ENCODE measurements at regions not wholly inside any gene's neighbourhood (a gene's known extent, or its start where the extent isn't known, plus 50 kb on each side); places are given as distances from the start of the nearest gene placed in this dataset.

DNA sequence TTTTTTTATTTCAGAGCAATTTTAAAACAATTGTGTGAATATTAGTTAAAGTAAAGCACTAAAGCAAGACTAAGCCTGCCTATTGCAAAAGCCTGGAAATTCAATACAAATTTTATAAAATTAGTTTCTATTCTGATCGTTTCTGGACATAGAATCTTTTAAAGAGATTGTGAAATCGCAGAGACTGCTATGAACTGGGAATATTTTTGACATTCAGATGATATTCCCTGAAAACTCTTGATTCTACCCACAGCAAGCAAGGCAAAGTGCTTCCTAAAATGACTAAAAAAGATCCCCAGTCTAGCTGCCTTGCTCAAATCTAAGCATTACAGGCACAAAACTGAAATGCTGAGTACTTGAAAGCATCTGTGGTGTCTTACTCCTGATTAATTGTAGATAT lies 187.6 kb upstream of the CEP162 start:
- no peak for DNase-seq

DNA sequence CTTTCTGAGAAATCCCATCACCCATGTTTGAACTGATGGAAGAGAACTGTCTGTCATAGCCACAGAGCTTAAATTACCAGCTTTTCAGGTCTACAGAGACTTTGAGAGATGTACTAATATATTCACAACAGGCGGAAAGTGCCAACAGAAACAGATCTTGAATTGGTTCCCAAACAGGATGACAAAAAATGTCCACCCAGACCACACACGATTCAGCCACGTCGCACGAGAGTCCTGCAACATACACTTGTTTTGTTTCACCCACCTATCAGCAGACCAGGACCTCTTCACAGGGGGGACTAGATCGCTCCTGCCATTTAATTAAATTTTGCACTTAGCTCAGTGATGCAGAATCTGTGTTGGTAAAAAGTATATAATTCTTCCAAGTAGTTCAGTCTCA lies 187.1 kb upstream of the CEP162 start:
- DNase-seq = no peak

GRCh38 chr6:84411060-84411629 lies 183.7 kb upstream of the CEP162 start:
- no peak for DNase-seq

- DNase-seq = no peak
Observed at GRCh38 chr6:84409911-84410310, 182.5 kb upstream of the CEP162 start.

DNA sequence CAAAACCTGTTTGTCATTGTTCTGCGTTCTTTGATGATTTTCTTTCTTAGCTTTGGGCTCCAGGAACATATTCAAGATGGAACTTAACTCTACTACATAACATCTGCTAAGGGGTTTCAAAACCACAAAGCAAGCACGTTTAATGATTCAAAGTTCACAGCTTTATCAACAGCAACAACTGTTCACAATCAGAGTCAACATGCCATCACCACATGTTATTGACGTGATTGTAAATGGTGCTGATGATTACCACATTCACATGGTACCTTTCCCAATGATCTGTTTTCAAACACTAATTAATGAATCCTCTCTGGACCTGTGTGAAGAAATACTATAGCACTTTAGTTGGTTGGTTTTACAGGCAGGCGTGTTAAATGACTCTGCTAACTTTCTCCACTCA lies 180.6 kb upstream of the CEP162 start:
- no peak for DNase-seq

GRCh38 chr6:84403545-84403944 lies 176.1 kb upstream of the CEP162 start:
- DNase-seq = no peak

DNA sequence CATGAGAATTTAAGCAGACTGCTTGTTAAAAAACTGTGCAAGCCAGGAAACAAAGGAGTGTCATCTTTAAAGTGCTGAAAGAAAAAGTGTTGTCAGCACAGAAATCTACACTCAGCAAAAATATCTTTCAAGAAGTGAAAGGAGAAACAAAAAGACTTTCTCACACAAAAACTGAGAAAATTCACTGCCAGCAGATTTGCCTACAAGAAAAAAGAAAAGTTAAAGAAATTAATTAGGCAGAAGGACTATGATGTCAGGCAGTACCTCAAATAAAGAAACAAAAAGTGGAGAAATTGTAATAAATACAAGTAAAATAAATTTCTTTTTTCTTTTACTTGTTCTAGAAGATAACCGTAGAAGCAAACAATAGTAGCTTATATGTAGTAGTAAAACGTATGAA lies 171.6 kb upstream of the CEP162 start:
- DNase-seq = no peak

- no peak for DNase-seq
Observed at GRCh38 chr6:84392261-84392660, 164.8 kb upstream of the CEP162 start.

DNA sequence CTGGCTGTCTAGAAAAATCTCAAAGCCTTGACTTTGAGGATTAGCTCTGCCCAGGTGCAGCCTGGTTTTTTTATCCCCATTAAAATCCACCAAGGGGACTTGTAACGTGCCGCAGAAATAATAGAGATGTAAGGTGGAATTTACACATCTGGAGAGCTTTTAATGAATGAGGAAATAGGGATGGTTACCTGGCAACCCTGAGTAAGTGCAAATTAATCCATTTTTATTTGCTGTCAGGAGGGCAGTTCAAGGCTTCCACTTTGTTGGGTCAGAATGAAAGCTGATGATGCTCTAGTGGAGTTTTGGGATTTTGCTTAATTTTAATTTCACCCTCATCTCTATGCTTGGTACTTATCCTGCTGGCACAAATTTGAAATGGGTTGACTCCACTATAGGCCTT lies 163.4 kb upstream of the CEP162 start:
- DNase-seq = no peak

- DNase-seq = no peak
Observed at GRCh38 chr6:84390334-84390733, 162.9 kb upstream of the CEP162 start.

DNA sequence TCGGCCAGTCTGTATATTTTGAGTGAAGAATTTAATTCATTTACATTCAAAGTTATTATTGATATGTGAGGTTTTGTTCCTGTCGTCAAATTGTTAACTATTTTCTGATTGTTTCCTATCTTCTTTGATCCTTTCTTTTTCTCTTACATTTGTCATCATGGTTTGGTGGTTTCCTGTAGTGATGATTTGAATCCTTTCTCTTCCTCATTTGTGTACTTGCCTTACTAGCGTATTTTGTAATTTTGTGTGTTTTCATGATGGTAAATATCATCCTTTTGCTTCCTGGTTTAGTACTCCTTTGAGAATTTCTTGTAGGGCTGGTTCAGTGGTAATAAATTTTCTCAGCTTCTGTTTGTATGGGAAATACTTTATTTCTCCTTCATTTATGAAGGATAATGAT lies 151.7 kb upstream of the CEP162 start:
- DNase-seq = no peak

GRCh38 chr6:84372290-84372689 lies 144.8 kb upstream of the CEP162 start:
- DNase-seq = no peak

DNA sequence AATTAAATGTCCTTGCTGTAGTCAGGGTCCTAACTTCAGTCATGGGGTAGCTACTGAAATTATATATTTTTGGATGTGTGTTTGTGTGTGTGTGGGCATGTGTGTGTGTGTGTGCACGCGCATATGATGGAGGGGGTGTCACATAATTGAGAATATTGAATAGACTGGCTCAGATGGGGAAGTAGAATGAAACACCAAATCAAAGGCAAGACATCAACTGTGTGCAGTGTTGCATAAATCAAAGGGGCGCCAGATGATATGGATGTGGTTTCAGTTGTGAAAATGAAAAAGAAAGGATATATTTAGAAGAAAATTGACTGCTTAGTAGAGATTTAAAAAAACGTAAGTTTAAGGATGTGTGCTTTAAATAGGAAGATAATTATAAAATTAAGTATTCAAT lies 144.2 kb upstream of the CEP162 start:
- DNase-seq = no peak

- DNase-seq = no peak
Observed at GRCh38 chr6:84362193-84362821, 134.9 kb upstream of the CEP162 start.

DNA sequence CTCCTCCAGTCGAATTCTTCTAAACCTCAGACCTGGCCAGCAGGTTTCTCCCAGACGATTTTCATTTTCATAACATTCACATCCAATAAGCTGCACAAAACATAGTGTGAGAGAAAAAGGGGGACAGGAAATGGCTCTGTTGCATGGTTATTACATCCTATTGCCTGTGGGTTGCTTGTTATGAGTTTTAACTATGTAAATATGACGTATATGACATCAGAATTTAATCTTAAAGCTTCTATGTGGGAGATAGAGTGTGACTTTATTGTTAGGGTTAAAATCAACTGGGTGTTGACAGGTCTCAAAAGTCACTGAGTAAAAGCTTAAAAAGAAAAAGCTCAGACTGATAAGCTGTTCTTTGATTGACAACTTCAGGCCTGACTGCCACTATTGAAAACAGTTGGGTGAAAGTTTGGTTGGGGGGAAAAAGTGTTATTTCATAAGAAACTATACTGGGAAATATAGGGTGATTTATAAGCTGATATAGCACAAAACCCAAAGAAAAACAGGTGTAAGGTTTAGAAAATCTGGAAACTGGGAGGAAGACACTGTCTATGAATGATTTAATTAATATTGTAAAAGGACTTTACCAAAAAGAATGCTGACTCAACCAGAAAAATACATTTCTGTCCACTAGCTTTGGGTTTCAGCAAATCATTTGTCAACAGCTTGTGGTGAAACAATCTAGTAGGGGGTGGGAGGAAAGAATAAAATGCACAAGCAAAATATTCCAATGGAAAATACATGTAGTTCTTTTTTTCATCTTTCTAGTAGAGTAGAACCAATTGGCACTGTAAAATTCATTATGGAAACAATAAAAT lies 134.1 kb upstream of the CEP162 start:
- no peak for DNase-seq

GRCh38 chr6:84360039-84360438 lies 132.6 kb upstream of the CEP162 start:
- no peak for DNase-seq

DNA sequence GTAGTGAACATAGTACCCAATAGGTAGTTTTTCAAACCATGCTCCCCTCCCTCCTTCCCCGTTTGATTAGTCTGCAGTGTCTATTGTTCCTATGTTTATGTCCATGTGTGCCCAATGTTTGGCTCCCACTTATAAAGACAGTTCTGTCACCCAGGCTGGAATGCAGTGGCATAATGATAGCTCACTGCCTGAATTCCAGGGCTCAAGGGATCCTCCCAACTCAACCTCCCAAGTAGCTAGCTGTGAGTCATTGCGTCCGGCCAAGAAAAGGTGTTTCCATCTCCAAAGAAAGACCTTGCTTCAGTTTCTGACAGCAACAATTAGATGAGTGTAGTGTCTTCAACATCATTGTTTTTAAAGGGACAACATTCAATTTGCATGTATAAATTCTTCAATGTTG lies 131.1 kb upstream of the CEP162 start:
- DNase-seq = no peak

- DNase-seq = no peak
Observed at GRCh38 chr6:84357631-84358030, 130.2 kb upstream of the CEP162 start.

- no peak for DNase-seq
Observed at GRCh38 chr6:84356907-84357306, 129.5 kb upstream of the CEP162 start.

GRCh38 chr6:84353459-84354423 lies 126.3 kb upstream of the CEP162 start:
- no peak for DNase-seq

DNA sequence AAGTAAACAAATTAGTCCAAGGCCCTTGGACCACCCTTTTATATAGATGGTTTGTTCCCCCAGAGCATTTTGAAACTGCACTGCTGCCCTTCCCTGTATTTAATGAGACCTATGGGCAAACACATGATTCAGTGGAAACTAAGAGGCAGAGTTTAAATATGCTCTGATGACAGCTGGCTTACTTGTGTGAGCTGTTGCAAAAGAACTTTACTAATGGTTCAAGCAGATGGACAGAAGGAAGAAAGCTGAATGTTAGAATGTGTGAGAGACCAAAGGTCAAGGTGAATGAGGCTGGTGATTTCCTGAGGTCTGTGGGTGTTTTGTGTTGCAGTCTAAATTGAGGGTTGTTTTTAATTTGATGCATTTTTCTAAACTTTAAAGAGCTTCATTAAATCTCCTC lies 123.0 kb upstream of the CEP162 start:
- DNase-seq = no peak

- no peak for DNase-seq
Observed at GRCh38 chr6:84349542-84349941, 122.1 kb upstream of the CEP162 start.

GRCh38 chr6:84348801-84349200 lies 121.4 kb upstream of the CEP162 start:
- DNase-seq = no peak

Data from hematopoietic multipotent progenitor cell treated with erythropoietin and hydrocortisone succinate and interleukin-3 and kit ligand, for 8 days (in vitro differentiated cells).